ENCODE measurements at regions not wholly inside any gene's neighbourhood (a gene's known extent, or its start where the extent isn't known, plus 50 kb on each side); places are given as distances from the start of the nearest gene placed in this dataset.

- Histone ChIP-seq H3K27me3 (no peaks in the 10 kb centered on the region), H3K36me3 (no peaks in the 10 kb centered on the region), H3K4me3 (no peak overlapping the region), H3K9me3 (no peaks in the 10 kb centered on the region), H3K9ac (ENCODE audit: low read depth in 2 of 2, low read length in 2 of 2) (no peak overlapping the region), H3K4me1 (no peaks in the 10 kb centered on the region), H3K27ac (no peak overlapping the region)
- no peak for TF ChIP-seq CTCF (IDR thresholded peaks at IDR 0.05)
- no peak for DNase-seq
- intact Hi-C loops (cut with DNase I): no loop called here
Observed at GRCh38 chr13:38618881-38619280, 68.0 kb upstream of the FREM2 start.

- intact Hi-C loops (cut with DNase I): no loop called here
- Histone ChIP-seq H3K9me3 (no peaks in the 10 kb centered on the region), H3K27me3 (no peaks in the 10 kb centered on the region), H3K27ac (no peak overlapping the region), H3K36me3 (no peaks in the 10 kb centered on the region), H3K4me1 (no peaks in the 10 kb centered on the region), H3K4me3 (no peak overlapping the region), H3K9ac (ENCODE audit: low read depth in 2 of 2, low read length in 2 of 2) (no peak overlapping the region)
- no peak for DNase-seq
- no peak for TF ChIP-seq CTCF (IDR thresholded peaks at IDR 0.05)
Observed at GRCh38 chr13:38620876-38621275, 66.0 kb upstream of the FREM2 start.

GRCh38 chr13:38624822-38625221 lies 62.1 kb upstream of the FREM2 start:
- Histone ChIP-seq H3K4me1 (no peaks in the 10 kb centered on the region), H3K4me3 (no peak overlapping the region), H3K9ac (ENCODE audit: low read depth in 2 of 2, low read length in 2 of 2) (no peak overlapping the region), H3K27me3 (no peaks in the 10 kb centered on the region), H3K36me3 (no peaks in the 10 kb centered on the region), H3K9me3 (no peaks in the 10 kb centered on the region), H3K27ac (no peak overlapping the region)
- DNase-seq: no peak
- intact Hi-C loops (cut with DNase I): no loop called here
- no peak for TF ChIP-seq CTCF (IDR thresholded peaks at IDR 0.05)

GRCh38 chr13:38628554-38628953 lies 58.3 kb upstream of the FREM2 start:
- no peaks in the 10 kb centered on the region for H3K27me3 ChIP-seq
- TF ChIP-seq CTCF (IDR thresholded peaks at IDR 0.05): no peak
- H3K4me3 ChIP-seq: no peak overlapping the region
- intact Hi-C loops (cut with DNase I): no loop called here
- H3K9me3 ChIP-seq: no peaks in the 10 kb centered on the region
- H3K4me1 ChIP-seq: no peaks in the 10 kb centered on the region
- H3K27ac ChIP-seq: no peak overlapping the region
- H3K9ac ChIP-seq (ENCODE audit: low read depth in 2 of 2, low read length in 2 of 2): no peak overlapping the region
- no peaks in the 10 kb centered on the region for H3K36me3 ChIP-seq
- no peak for DNase-seq

GRCh38 chr13:38630780-38631179 lies 56.1 kb upstream of the FREM2 start:
- intact Hi-C loops (cut with DNase I): no loop called here
- Histone ChIP-seq H3K27me3 (no peaks in the 10 kb centered on the region), H3K4me3 (no peak overlapping the region), H3K4me1 (no peaks in the 10 kb centered on the region), H3K36me3 (no peaks in the 10 kb centered on the region), H3K9ac (ENCODE audit: low read depth in 2 of 2, low read length in 2 of 2) (no peak overlapping the region), H3K9me3 (no peaks in the 10 kb centered on the region), H3K27ac (no peak overlapping the region)
- no peak for DNase-seq
- TF ChIP-seq CTCF (IDR thresholded peaks at IDR 0.05): no peak

GRCh38 chr13:38635030-38635429 lies 51.8 kb upstream of the FREM2 start:
- H3K27ac ChIP-seq: no peak overlapping the region
- TF ChIP-seq CTCF (IDR thresholded peaks at IDR 0.05): no peak
- no peaks in the 10 kb centered on the region for H3K36me3 ChIP-seq

More at GRCh38 chr13:38635030-38635429, 51.8 kb upstream of the FREM2 start:
- Histone ChIP-seq H3K9me3 (no peaks in the 10 kb centered on the region), H3K27me3 (no peaks in the 10 kb centered on the region), H3K9ac (ENCODE audit: low read depth in 2 of 2, low read length in 2 of 2) (no peak overlapping the region), H3K4me3 (no peak overlapping the region), H3K4me1 (no peaks in the 10 kb centered on the region)
- DNase-seq: no peak
- intact Hi-C loops (cut with DNase I): no loop called here

Data from colonic mucosa (tissue), 4 donors.